HG03025 (cell line): ENCODE measurements at regions not wholly inside any gene's neighbourhood (a gene's known extent, or its start where the extent isn't known, plus 50 kb on each side); places are given as distances from the start of the nearest gene placed in this dataset.
"Not testable (repeated sequence)": the region's sequence is repeated elsewhere in the genome, so short reads cannot be mapped to it uniquely, and the experiment has no call there.

Source experiments
- ATAC-seq: cut with Tn5 transposase; IDR thresholded peaks from one replicate; pipeline ENCODE4 v1.9.1; 2021; ENCODE audit warnings: mild to moderate bottlenecking, moderate library complexity; ENCODE audit not compliant: unreplicated experiment, low FRiP score

- ATAC-seq, result no peak
These were observed 767.9 kb upstream of the SLITRK6 start for GRCh38 chr13:86567119-86567518.

GRCh38 chr13:86569119-86569518 is 769.9 kb upstream of the SLITRK6 start:
- ATAC-seq, result no peak

- ATAC-seq, result no peak
These were observed 770.8 kb upstream of the SLITRK6 start for GRCh38 chr13:86569974-86570373.

- ATAC-seq, result no peak
These were observed 772.9 kb upstream of the SLITRK6 start for GRCh38 chr13:86572115-86572514.

DNA sequence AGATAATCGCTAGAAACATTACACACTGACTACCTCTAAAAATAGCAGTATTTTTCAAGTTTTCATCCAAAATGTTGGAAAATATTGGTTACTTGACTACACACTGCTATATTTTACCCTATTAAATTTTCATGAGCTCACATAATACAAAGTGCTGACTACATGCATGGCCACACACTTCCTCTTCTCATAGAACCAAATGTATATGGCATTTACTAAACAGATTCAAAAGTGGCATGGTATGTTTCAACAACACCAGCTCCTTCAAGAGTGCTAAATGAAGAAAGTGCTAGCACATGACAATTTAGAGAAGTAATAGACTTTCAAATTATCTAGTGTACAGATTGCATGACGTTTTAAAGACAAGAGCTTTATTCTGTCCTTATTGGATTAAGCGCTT is 780.4 kb upstream of the SLITRK6 start:
- no peak for ATAC-seq

- no peak for ATAC-seq
These were observed 782.5 kb upstream of the SLITRK6 start for GRCh38 chr13:86581706-86582105.

DNA sequence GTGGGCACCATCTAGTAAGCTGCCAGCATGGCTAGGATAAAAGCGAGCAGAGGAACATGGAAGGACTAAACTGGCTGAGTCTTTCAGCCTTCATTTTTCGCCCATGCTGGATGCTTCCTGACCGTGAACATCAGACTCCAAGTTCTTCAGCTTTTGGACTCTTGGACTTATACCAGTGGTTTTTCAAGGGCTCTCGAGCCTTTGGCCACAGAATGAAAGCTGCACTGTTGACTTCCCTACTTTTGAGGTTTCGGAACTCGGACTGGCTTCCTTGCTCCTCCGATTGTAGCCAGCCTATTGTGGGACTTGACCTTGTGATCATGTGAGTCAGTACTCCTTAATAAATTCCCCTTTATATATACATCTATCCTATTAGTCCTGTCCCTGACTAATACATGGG is 785.1 kb upstream of the SLITRK6 start:
- ATAC-seq, result no peak

DNA sequence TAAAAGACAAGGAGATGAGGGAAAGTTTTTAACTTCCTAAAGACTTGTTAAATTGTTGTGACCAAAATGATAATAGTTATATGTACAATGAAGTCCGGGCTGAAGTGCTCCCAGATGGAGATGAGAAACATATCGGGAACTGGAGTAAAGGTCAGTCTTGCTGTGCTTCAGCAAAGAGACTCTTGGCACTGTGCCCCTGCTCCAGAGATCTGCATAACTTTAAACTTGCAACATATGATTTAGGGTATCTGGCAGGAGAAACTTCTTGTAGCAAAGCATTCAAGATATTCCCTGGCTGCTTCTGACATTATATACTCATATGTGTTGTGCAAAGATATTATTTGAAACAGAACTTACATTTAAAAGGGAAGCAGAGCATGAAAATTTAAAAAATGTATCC is 786.6 kb upstream of the SLITRK6 start:
- ATAC-seq, result no peak

DNA sequence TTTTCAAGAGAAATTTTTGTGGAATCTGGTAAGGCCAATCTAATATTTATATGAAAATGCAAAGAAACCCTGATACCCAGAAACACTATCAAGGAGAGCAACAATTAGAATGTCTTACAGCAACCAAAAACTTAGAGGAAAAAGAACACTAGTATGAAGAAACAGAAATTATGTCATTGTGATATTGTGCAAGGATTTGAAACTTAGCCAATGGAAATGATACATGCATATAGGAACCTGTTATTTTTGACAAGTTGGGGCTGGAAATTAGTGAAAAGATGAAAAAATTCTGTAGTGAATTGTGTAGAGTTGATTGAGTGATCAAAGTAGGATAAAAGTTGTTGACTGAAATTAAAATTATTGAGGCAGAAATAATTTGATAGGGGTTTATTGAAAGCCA is 792.6 kb upstream of the SLITRK6 start:
- no peak for ATAC-seq

- no peak for ATAC-seq
These were observed 802.1 kb upstream of the SLITRK6 start for GRCh38 chr13:86601351-86601750.

DNA sequence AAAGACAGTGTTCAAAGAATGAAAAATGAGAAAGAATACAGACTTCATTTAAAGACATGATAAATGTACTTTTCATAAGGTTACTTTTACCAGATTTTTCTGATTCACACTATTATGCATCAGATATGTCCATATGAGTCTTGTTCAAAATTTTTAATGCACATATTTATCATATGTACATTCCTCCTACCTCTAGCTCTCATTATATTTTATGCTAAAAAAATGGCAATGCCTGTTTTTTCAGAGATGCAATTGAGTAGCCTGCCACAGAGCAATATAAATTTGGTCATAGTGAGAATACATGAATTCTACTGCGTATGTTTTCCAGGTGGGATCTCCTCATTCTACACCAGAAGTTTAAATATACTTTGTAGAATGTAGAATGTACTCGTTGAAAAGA is 807.0 kb upstream of the SLITRK6 start:
- no peak for ATAC-seq

- no peak for ATAC-seq
These were observed 809.5 kb upstream of the SLITRK6 start for GRCh38 chr13:86608701-86609100.

GRCh38 chr13:86633346-86633745 is 834.1 kb upstream of the SLITRK6 start:
- ATAC-seq, result no peak

- not testable (repeated sequence) for ATAC-seq
These were observed 852.0 kb upstream of the SLITRK6 start for GRCh38 chr13:86651171-86651570.

- ATAC-seq, result no peak
These were observed 853.8 kb upstream of the SLITRK6 start for GRCh38 chr13:86653009-86653408.

GRCh38 chr13:86655561-86655960 is 856.3 kb upstream of the SLITRK6 start:
- no peak for ATAC-seq

- ATAC-seq, result no peak
These were observed 860.9 kb upstream of the SLITRK6 start for GRCh38 chr13:86660090-86660489.

GRCh38 chr13:86665842-86666241 is 866.6 kb upstream of the SLITRK6 start:
- no peak for ATAC-seq

- no peak for ATAC-seq
These were observed 874.8 kb upstream of the SLITRK6 start for GRCh38 chr13:86673931-86674431.

DNA sequence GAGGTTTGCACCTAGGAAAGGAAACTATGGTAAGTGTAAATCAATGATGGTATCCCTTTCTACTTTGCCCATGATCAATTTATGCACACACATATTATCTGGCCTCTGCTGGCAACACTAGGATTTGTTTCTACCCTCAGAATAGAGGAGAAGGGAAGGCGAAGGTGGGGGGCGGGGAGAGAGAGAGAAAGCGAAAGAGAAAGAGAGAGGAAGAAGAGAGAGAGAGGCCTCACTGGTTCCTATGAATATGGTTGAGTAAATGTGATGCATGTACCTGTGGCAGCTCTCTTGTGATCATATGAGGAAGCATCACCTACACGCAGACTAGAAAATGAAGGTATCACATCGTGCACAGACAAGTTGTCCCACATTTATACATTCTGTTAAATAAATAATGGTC is 882.0 kb upstream of the SLITRK6 start:
- no peak for ATAC-seq

DNA sequence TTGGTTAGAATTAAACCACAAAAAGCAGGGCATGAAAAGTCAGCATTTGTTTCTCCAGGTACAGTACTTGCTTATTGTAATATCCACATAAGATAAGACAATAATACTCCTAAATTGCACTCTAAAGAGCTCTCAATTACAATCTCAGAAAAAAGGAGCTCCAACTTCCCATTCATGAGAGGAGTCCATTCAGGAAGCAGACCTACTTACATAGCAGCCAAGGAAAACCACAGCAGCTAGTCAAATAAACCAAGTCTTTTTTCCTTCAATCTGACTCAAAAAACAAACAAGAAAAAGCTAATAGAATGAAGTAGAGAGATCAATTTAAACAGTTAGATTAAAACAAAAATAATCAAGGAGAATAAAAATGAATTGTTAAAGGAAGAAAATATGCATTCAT is 885.2 kb upstream of the SLITRK6 start:
- no peak for ATAC-seq

DNA sequence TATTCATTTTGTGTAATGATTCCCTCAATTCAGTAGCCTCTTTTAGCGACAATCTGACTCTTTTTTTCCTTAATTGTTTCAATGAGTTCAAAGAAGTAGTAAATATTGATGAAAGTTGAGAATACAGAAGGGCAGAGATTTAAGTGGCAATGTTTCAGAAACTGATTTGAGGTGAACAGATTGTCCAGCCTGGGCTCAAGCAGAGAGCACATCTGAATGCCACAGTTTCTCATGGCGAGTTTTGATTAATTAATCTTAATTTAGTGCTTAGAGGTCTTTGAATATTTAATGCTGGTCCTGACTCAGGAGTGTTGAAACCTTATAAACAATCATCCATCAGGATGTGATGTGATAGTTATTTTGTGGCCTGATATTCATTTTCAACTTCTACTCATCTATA is 890.7 kb upstream of the SLITRK6 start:
- ATAC-seq, result no peak

- no peak for ATAC-seq
These were observed 893.1 kb upstream of the SLITRK6 start for GRCh38 chr13:86692291-86692690.
